Pulmonary artery endothelial cell (primary cell): ENCODE measurements at regions not wholly inside any gene's neighbourhood (a gene's known extent, or its start where the extent isn't known, plus 50 kb on each side); places are given as distances from the start of the nearest gene placed in this dataset.
"Not testable (repeated sequence)": the region's sequence is repeated elsewhere in the genome, so short reads cannot be mapped to it uniquely, and the experiment has no call there.

Experiments
- DNase-seq: peaks from one replicate; pipeline ENCODE4 v3.0.0-alpha.2; 2011; ENCODE audit warnings: low read depth, low spot score

GRCh38 chr3:84224262-84224661, 734.5 kb upstream of the CADM2 start:
- DNase-seq, result no peak

- DNase-seq, result no peak
These were observed 722.5 kb upstream of the CADM2 start for GRCh38 chr3:84236261-84236660.

- no peak for DNase-seq
These were observed 713.0 kb upstream of the CADM2 start for GRCh38 chr3:84245789-84246188.

DNA sequence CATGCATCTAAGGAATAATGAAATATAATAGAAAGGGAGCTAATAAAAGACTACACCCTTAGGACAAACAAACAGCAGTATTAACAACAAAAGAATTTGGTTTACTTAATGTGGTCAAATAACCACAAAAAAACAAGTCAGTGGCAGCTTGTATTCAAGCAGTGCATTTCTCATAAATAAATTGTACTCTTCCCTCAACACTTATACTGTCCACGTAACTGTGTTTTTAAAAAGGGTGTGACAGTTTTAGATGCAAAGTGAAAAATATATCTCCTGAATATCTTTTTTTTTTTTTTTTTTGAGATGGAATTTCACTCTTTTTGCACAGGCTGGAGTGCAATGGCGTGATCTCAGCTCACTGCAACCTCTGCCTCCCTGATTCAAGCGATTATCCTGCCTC, 698.2 kb upstream of the CADM2 start:
- no peak for DNase-seq

DNA sequence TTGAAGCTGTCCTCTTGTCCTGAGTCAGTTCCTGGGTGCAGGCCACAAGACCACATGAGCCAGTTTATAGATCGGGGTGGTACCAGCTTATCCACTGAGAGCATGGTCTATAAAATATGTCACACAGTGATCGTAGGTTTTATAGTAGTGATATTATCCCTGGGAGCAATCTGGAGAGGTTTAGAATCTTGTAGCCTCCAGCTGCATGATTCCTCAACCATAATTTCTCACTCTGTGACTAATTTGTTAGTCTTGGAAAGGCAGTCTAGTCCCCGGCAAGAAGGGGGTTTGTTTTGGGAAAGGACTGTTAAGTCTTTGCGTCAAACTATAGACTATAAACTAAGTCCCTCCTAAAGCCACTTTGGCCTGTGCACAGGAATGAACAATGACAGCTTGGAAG, 693.0 kb upstream of the CADM2 start:
- no peak for DNase-seq

DNA sequence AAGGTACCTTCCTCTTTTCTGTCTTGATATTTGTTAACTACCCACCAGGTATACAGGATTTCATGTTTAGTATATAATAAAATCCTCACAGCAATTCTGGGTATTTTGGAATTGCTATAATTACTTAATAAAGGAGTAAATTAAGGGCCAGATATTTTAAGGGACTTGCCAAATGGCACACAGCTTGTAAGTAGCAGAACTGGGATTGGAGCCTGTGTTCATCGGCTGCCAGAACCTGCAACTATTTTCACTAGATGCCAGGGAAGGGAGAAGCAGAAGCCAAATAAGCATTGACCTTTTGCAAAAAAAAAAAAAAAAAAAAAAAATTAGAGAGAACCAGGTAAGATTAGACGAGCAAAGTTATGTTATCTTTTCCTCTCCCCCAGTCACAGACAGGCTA, 683.3 kb upstream of the CADM2 start:
- DNase-seq, result no peak

- DNase-seq, result no peak
These were observed 681.1 kb upstream of the CADM2 start for GRCh38 chr3:84277562-84278224.

GRCh38 chr3:84292128-84292527, 666.7 kb upstream of the CADM2 start:
- DNase-seq, result no peak

GRCh38 chr3:84299329-84299728, 659.5 kb upstream of the CADM2 start:
- DNase-seq, result no peak

DNA sequence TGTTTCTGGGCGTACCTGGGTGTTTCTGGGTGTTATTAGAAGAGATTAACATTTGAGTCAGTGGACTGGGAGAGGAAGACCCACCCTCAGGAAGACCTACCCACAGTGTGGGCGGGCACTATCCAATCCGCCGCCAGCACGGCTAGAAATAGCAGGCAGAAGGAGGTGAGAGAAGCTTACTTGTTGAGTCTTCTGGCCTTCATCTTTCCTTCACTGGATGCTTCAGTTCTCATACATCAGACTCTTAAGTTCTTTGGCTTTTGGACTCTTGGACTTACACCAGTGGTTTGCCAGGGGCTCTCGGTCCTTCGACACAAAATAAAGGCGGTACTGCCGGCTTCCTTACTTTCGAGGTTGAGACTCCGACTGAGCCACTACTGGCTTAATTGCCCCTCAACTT, 654.6 kb upstream of the CADM2 start:
- DNase-seq, result no peak

DNA sequence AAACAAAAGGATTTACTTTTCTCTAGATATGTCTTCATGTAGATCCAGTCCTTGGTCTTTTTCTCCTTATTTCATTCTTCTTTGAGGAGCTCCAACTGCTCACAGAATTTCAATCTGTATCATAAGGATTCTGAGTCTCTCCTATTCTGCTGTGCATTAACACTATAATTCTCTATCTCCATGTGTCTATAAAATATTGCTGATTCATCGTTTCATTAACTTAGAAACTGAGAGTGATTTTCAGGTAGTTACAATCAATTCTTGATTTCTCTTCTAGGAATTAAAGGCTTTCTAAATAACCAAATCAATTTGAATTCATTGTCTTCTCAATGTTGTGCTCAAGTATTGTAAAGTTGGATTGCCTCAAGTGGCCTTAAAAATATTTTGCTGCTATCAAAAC, 651.5 kb upstream of the CADM2 start:
- DNase-seq, result no peak

GRCh38 chr3:84308379-84308778, 650.4 kb upstream of the CADM2 start:
- DNase-seq, result no peak

DNA sequence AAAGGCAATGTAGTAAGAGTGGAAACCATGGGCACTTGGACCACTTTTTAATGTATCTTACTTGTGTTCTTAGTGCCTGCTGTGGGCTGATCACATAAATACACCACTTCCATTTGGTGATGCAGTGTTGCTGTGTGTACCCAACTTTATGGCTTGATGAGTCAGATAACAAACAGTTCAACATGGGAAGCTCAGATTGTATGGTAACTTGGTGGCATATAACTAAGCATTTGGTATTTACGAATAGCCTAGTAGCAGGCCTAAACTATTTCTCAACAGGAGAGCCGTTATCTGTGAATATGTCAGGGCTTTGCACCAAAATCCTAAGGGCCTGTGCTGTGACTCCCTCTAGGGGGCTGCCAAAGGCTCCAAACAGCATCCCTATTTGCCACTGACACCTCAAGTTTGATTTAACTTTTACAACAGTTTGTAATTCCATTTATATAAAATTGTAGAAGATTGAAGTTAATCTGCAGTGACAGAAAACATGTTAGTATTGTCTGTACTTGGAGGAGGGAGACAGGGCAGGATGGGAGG, 640.4 kb upstream of the CADM2 start:
- no peak for DNase-seq

GRCh38 chr3:84365563-84366278, 593.1 kb upstream of the CADM2 start:
- not testable (repeated sequence) for DNase-seq
